Duodenal mucosa (tissue), 2 donors: ENCODE measurements at regions not wholly inside any gene's neighbourhood (a gene's known extent, or its start where the extent isn't known, plus 50 kb on each side); places are given as distances from the start of the nearest gene placed in this dataset.

Experiments
- H3K27ac ChIP-seq: one replicate; pipeline ENCODE4 v1.7.0; 2013; ENCODE audit warnings: low read depth, low read length
- H3K27me3 ChIP-seq, 2 donors: one replicate each; pipeline ENCODE4 v1.7.0; 2013; ENCODE audit warnings: low read length in 2 of 2, control low read depth in 1 of 2; ENCODE audit not compliant: insufficient read depth in 2 of 2, control insufficient read depth in 1 of 2
- H3K36me3 ChIP-seq, 2 donors: one replicate each; pipeline ENCODE4 v1.7.0; 2013; ENCODE audit warnings: low read length in 2 of 2, control low read depth in 1 of 2; ENCODE audit not compliant: insufficient read depth in 2 of 2, control insufficient read depth in 1 of 2
- H3K4me1 ChIP-seq, 2 donors: one replicate each; pipeline ENCODE4 v1.7.0; 2013; ENCODE audit warnings: low read length in 2 of 2, control low read depth in 1 of 2; ENCODE audit not compliant: insufficient read depth in 2 of 2, control insufficient read depth in 1 of 2
- H3K4me3 ChIP-seq, 2 donors: one replicate each; pipeline ENCODE4 v1.7.0; 2013; ENCODE audit warnings: low read length in 2 of 2, low read depth in 1 of 2
- H3K9ac ChIP-seq, 2 donors: one replicate each; pipeline ENCODE4 v1.7.0; 2013; ENCODE audit warnings: low read length in 2 of 2, low read depth in 1 of 2
- H3K9me3 ChIP-seq, 2 donors: one replicate each; pipeline ENCODE4 v1.7.0; 2013; ENCODE audit warnings: low read length in 2 of 2, control low read depth in 1 of 2; ENCODE audit not compliant: control insufficient read depth in 1 of 2

GRCh38 chr9:78763424-78763823 is 466.5 kb downstream of the PSAT1 start:
- Histone ChIP-seq H3K4me3 (no peak overlapping the region), H3K9me3 (peaks cover 0 to 2% of the 10 kb centered on the region in 2 donors), H3K4me1 (no peaks in the 10 kb centered on the region), H3K36me3 (no peaks in the 10 kb centered on the region), H3K27me3 (no peaks in the 10 kb centered on the region), H3K9ac (no peak overlapping the region), H3K27ac (no peak overlapping the region)

- H3K4me3 ChIP-seq, result no peak overlapping the region
- H3K27me3 ChIP-seq, result no peaks in the 10 kb centered on the region
- no peaks in the 10 kb centered on the region for H3K36me3 ChIP-seq
- no peak overlapping the region for H3K9ac ChIP-seq
- peaks cover 0 to 2% of the 10 kb centered on the region in 2 donors for H3K9me3 ChIP-seq
- H3K4me1 ChIP-seq, result no peaks in the 10 kb centered on the region
- no peak overlapping the region for H3K27ac ChIP-seq
These were observed 468.9 kb downstream of the PSAT1 start for GRCh38 chr9:78765861-78766260.

- Histone ChIP-seq H3K9me3 (peaks cover 0 to 2% of the 10 kb centered on the region in 2 donors), H3K27me3 (no peaks in the 10 kb centered on the region), H3K4me3 (no peak overlapping the region), H3K27ac (no peak overlapping the region), H3K4me1 (no peaks in the 10 kb centered on the region), H3K36me3 (no peaks in the 10 kb centered on the region), H3K9ac (no peak overlapping the region)
These were observed 470.6 kb downstream of the PSAT1 start for GRCh38 chr9:78767490-78767889.

GRCh38 chr9:78769690-78770089 is 472.8 kb downstream of the PSAT1 start:
- no peak overlapping the region for H3K9ac ChIP-seq
- H3K9me3 ChIP-seq, result peaks cover 0 to 2% of the 10 kb centered on the region in 2 donors
- no peaks in the 10 kb centered on the region for H3K27me3 ChIP-seq
- H3K4me1 ChIP-seq, result no peaks in the 10 kb centered on the region
- no peaks in the 10 kb centered on the region for H3K36me3 ChIP-seq
- no peak overlapping the region for H3K27ac ChIP-seq
- H3K4me3 ChIP-seq, result no peak overlapping the region

- no peaks in the 10 kb centered on the region for H3K36me3 ChIP-seq
- no peak overlapping the region for H3K4me3 ChIP-seq
- H3K27ac ChIP-seq, result no peak overlapping the region
These were observed 478.3 kb downstream of the PSAT1 start for GRCh38 chr9:78775211-78775610.

GRCh38 chr9:78775696-78776295 is 478.9 kb downstream of the PSAT1 start:
- H3K9me3 ChIP-seq, result no peaks in the 10 kb centered on the region
- H3K27me3 ChIP-seq, result no peaks in the 10 kb centered on the region
- no peaks in the 10 kb centered on the region for H3K36me3 ChIP-seq
- no peak overlapping the region for H3K27ac ChIP-seq
- H3K4me1 ChIP-seq, result no peaks in the 10 kb centered on the region
- no peak overlapping the region for H3K9ac ChIP-seq
- H3K4me3 ChIP-seq, result no peak overlapping the region

More at GRCh38 chr9:78775211-78775610, 478.3 kb downstream of the PSAT1 start:
- Histone ChIP-seq H3K4me1 (no peaks in the 10 kb centered on the region), H3K9ac (no peak overlapping the region), H3K27me3 (no peaks in the 10 kb centered on the region), H3K9me3 (no peaks in the 10 kb centered on the region)

GRCh38 chr9:78777747-78778146 is 480.8 kb downstream of the PSAT1 start:
- no peaks in the 10 kb centered on the region for H3K27me3 ChIP-seq
- H3K9ac ChIP-seq, result no peak overlapping the region
- H3K4me1 ChIP-seq, result no peaks in the 10 kb centered on the region
- no peak overlapping the region for H3K4me3 ChIP-seq
- H3K36me3 ChIP-seq, result no peaks in the 10 kb centered on the region
- H3K27ac ChIP-seq, result no peak overlapping the region
- no peaks in the 10 kb centered on the region for H3K9me3 ChIP-seq

GRCh38 chr9:78778318-78778717 is 481.4 kb downstream of the PSAT1 start:
- no peaks in the 10 kb centered on the region for H3K36me3 ChIP-seq
- no peaks in the 10 kb centered on the region for H3K9me3 ChIP-seq
- H3K4me3 ChIP-seq, result no peak overlapping the region
- no peaks in the 10 kb centered on the region for H3K27me3 ChIP-seq
- no peaks in the 10 kb centered on the region for H3K4me1 ChIP-seq
- H3K27ac ChIP-seq, result no peak overlapping the region
- H3K9ac ChIP-seq, result no peak overlapping the region

GRCh38 chr9:78778861-78779374 is 482.0 kb downstream of the PSAT1 start:
- H3K27me3 ChIP-seq, result no peaks in the 10 kb centered on the region
- no peaks in the 10 kb centered on the region for H3K4me1 ChIP-seq
- H3K9me3 ChIP-seq, result no peaks in the 10 kb centered on the region
- H3K9ac ChIP-seq, result no peak overlapping the region
- no peak overlapping the region for H3K27ac ChIP-seq
- no peak overlapping the region for H3K4me3 ChIP-seq
- no peaks in the 10 kb centered on the region for H3K36me3 ChIP-seq

GRCh38 chr9:78781681-78782080 is 484.8 kb downstream of the PSAT1 start:
- Histone ChIP-seq H3K4me3 (no peak overlapping the region), H3K9ac (no peak overlapping the region), H3K36me3 (no peaks in the 10 kb centered on the region)

More at GRCh38 chr9:78781681-78782080, 484.8 kb downstream of the PSAT1 start:
- Histone ChIP-seq H3K9me3 (no peaks in the 10 kb centered on the region), H3K4me1 (no peaks in the 10 kb centered on the region), H3K27me3 (no peaks in the 10 kb centered on the region), H3K27ac (no peak overlapping the region)
